ENCODE measurements at regions not wholly inside any gene's neighbourhood (a gene's known extent, or its start where the extent isn't known, plus 50 kb on each side); places are given as distances from the start of the nearest gene placed in this dataset.
A peak's percentile ranks its signal among the peaks of the same experiment; 100 is the strongest.
"Not testable (repeated sequence)": the region's sequence is repeated elsewhere in the genome, so short reads cannot be mapped to it uniquely, and the experiment has no call there.

DNA sequence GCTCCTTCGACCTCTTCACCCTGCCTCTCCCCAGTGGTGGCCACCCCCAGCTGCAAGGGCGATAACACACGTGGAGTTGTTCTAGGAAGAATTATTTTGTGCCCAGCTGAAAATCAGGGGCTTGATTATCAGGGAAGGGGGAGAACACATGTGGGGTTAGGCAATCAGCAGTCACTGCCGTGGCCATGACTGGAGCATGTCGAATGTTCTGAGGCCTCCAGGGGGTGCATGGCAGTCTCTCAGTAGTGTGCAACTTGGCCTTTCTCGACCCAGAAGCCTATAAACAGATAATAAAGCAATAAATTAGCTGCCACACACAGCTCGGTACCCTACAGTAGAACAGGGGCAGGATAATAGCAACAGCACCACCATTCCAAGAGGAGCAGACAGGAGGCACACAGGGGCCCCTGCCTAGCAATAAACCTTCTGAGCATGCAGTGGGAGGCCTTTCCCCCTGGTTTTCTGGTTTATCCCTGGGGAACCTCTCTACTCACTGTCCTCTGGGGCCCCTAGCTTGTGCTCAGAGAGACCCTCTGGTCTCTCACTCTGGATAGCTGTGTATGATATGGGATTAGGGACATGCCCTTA lies 308.2 kb upstream of the PLGLB2 start:
- DNase-seq, result peak; percentile 6

DNA sequence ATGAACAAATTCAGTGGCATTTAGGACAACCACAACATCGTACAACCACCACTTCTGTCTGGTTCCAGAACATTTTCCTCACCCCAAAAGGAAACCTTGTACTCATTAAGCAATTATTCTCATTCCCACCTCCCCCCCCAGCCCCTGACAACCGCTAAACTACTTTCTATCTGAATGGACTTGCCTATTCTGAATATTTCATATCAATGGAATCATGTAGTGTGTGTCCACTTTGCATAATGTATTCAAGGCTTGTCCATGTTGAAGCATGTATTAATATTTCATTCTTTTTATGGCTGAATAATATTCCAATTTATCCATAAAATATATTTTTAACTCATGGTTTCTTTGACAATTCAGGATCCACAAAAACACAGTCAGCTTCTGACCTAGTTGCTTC lies 307.2 kb upstream of the PLGLB2 start:
- DNase-seq, result not testable (repeated sequence)

DNA sequence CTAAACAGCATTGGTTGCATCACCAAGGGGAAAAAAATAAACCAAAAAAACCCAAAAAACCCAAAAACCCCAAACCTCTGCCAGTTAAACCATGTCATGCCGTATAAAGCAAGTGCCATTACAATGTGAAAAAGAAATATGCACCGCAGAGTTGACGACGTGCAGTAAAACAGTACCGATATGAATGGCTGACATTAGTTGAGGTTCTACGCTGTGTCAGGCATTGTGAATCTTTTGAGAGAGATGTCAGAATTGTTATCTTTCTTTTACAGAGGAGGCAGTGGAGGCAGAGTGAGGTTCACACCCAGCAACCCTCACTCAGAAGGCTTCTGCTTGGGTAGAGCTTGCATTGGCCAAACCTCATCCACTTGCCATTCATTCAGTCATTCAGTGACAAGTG lies 306.5 kb upstream of the PLGLB2 start:
- not testable (repeated sequence) for DNase-seq

DNA sequence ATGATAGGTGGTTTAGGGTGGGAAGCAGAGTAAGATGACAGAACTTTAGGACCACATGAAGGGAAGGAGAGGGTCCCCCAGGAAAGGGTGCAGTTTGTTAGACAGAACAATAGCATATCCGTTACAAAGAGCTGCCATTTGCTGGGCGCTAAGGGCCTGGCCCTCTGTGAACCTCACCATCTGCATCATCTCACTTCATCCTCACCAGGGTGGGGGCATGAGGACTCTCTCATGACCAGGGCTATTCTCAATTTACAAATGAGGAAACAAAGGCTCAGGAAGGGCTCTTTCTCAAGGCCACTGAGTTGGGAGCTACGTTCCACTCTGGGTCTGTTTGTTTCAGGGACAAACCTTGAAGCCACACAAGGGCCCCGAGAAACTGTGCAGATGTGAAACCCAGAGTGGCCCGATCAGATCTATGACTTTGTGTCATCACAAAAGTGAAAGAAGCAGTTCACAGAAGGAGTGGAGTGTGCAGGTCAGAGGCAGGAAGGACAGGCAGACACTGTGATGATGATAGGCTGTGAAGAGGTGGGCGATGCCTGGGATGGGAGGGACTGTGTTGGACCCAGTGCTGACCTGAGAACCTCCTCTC lies 304.8 kb upstream of the PLGLB2 start:
- peak; percentile 59 for DNase-seq

DNA sequence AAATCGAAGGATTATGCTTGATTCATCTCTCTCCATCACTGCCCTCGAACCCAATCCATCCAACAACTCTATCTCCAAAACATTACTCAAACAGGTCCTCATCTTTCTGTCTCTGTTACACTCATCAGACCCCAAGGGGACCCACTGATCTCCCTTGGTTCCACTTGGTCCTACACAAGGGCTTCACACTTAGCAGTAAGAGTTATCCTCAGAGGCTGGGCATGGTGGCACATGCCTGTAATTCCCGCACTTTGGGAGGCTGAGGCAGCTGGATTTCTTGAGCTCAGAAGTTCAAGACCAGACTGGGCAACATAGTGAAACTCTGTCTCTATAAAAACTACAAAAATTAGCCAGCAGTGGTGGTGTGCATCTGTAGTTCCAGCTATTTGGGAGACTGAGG lies 302.9 kb upstream of the PLGLB2 start:
- not testable (repeated sequence) for DNase-seq

DNA sequence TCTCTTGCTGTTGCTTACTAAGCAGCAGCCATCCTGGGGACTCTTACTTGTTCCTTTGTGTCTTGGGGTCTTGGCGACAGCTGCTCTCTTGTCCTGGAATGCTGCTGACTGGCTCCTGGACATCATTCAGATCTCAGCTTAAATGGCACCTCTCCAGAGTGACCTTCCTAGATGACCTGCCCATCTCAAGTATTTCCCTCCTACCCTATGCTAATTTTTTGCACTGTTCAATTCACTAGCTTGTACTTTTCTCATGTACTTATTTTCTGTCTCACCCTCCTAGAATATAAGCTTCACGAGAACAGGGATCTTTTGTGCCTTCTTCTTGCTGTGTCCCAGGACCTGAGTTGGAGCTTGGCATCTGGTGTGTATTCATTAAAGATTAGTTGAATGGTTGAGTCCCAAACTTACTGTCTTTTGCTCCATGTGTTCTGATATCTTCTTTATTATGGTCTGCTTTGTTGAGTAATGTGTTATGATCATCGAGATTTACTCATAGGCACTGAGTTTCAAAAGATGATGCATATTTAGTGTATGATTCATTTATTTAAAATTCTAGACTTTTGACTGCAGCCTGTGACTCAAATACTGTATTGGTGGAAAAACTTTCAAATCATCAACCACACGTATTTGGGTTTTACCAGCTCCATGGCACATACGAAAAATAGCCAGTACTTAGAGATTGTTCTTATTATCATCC lies 302.1 kb upstream of the PLGLB2 start:
- DNase-seq, result not testable (repeated sequence)

DNA sequence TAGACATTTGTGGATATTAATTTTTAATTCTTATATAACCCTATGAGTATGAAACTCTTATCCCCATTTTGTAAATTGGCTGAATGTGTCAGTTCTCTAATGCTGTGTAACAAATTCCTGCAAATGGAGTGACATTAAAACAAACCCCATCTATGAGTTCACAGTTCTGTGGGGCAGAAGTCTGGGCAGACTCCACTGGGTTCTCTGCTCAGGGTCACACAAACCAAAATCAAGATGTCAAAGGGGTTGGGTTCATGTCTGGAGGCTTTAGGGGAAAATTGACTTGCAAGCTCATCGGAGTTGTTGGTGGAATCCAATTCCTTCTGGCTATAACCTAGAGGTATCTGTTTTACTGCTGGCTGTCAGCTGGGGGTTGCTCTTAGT lies 301.6 kb upstream of the PLGLB2 start:
- DNase-seq, result not testable (repeated sequence)

DNA sequence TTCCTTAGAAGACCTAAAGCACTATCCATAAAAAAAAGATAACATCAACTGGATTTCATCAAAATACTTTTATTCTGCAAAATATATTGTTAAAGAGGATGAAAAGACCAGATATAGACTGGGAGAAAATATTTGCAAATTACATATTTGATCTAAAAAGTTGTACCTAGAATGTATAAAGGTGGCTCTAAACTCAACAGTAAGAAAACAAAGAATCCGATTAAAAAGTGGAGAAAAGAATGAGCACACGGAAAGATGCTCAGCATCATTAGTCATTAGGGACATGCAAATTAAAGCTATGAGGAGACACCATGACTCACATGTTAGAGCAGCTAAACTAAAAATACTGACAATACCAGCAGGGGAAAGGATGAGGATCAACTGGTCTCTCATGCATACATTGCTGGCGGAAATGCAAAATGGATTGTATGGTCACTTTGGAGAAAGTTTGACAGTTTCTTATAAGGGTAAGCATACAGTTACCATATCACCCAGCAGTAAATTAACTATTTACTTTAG lies 298.4 kb upstream of the PLGLB2 start:
- DNase-seq, result peak; percentile 11

DNA sequence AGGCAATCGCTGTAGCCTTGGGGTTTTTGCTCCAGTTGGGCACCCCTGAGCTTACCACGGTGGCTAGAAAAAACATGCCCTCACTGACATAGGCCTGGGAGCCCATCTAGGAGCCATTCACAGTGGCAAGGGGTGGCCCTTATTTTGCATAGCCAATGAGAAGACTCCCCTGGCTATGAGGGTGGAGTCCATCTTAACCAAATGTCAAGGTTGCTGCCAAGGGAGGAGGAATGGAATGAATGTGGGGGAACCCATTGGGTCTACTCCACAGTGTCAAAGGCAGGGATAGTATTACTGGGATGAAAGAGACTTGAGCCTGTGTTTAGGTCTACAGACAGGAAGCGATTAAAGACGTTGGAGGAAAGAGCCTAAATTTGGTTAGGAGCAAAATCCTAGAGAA lies 295.7 kb upstream of the PLGLB2 start:
- DNase-seq, result not testable (repeated sequence)

DNA sequence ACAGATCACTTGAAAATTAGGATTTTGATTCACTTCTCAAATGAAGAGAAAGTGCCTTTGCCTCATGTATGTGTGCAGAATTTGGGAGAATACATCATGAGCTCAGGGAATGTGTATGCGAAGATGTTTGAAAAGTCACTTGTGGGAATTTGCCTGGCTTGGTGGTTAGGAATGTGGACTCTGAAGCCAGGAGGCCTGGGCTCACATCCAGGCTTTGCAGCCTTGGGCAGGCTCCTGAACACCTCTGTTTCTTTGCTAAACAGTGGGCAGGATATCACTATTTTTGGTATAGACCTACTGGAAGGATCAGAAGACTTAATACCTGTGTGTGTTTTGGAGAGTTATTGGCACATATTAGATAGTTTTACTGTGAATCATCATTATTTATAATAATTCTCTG lies 295.0 kb upstream of the PLGLB2 start:
- not testable (repeated sequence) for DNase-seq

DNA sequence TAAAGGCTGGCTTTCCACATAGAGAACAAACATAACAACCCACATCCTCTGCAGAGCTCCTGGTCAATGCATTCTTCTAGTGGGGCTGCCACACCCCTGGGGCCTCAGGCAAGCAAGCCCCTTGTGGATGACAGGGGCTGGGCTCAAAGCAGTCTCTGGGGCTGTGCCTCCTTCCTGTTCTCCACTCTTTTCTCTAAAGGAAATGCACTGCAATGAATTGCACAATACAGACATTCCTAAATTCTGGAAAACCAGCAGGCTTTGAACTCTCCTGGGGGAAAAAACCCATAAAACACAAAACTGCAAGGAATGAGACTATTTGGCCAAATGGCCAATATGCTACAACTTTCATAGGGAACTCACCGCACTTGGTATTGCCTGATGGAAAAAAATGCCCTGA lies 293.9 kb upstream of the PLGLB2 start:
- DNase-seq, result not testable (repeated sequence)

DNA sequence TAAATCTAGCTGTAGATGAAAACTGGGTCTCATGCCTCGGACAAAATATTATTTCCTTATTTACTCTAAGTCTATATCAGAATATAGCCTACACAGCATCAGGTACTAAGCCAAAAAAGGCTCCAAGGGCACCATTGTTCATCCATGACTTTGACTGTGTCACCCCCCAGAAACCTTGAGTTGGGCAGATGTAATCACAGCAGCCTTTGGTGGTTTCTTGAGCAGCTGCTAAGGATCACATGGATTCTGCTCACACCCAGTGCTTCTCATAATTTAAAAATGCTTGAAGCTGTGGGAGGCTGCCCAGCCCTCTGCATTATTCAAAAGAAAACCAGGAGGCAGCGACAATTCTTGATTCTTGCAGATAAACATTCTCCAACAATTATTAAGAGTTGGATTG lies 293.5 kb upstream of the PLGLB2 start:
- peak; percentile 54 for DNase-seq

DNA sequence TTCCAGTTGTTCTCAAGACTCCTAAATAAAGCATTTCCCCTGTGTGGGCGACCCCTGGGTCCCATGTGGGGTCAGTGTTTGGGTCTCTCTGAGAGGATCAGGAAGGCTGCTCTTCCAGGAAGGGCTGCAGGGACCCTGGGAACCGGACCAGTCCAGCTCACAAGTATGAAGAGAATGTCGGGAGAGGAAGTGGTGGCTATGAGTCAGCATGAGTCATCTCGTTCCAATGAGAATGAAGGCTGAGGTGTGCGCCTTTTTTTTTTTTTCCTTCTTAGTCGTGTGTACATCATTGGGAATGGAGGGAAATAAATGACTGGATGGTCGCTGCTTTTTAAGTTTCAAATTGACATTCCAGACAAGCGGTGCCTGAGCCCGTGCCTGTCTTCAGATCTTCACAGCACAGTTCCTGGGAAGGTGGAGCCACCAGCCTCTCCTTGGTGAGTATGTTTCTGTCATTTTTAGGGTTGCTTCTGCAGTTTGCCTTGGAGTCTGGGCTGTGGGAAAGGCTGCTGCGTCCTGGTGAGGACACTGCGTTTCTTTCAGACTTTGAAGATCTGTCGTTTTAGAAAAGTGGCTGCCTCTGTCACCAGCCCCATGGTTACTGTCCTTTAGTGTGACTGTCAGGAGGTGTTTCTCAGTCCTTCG lies 292.6 kb upstream of the PLGLB2 start:
- DNase-seq, result not testable (repeated sequence)

DNA sequence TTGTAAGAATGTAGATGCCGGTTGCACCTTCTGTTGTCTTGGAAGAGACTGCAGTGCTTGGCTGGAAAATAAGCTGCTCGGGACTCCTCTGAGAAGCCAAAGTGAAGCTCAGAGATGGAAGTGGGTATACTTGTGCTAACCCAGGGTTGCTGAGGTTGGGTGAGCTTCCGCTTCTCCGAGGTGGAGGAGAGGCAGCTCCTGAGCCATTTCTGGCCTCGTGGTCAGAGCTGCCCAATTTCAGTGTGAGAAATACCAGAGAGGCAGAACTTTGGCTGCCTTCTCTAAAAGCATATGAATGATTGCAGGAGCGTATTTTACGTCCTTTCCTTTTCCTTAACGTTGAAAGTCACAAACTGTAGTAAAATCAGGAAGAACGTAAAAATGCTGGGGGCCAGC lies 292.0 kb upstream of the PLGLB2 start:
- not testable (repeated sequence) for DNase-seq

DNA sequence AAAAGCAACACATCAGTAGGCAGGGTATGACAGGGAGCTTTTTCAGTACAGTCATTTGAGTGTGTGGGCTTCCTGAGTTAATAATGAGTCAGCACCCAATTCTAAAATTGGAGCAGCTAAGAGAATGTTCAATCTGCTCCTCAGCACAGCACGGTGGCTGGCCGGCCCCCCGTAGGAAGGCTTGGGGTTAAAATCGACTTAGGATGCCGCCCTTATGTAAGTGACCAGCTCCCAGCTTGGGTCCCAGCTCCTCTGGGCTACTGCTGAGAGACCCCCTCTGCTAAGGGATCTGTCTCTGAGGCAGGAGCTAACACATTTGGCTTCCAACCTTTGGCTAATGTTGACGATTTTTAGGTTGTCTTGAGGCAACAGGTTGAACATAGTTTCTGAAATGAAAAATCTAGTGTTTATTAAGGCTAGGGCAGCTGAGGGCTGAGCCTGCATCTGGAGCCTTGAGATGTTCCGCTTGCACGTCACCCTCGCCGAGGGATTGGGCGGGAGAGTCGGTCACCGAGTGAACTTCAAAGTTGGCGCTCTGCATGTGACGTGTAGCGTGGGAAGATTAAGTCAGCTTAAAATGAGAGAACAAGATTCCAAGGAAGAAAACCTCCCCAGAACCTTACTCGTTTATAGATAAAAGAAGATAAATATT lies 291.3 kb upstream of the PLGLB2 start:
- peak; percentile 12 for DNase-seq

DNA sequence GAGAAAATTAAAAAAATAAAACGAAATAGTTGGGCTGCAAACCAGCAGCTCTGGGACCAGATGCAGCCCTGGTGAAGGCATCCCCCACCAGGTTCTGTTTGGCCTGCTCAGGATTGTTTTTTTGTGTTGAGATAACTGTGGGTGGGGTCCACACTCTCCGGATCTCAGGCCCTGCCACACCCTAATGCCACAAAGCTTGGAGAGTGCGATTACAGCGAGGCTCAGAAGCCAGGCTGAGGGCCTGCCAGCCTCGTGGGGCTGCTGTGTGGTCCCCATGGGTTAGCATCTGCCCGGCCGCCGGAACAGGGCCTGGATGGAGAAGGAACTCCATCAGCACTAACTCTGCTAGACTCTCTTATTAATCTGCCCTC lies 290.8 kb upstream of the PLGLB2 start:
- DNase-seq, result not testable (repeated sequence)

DNA sequence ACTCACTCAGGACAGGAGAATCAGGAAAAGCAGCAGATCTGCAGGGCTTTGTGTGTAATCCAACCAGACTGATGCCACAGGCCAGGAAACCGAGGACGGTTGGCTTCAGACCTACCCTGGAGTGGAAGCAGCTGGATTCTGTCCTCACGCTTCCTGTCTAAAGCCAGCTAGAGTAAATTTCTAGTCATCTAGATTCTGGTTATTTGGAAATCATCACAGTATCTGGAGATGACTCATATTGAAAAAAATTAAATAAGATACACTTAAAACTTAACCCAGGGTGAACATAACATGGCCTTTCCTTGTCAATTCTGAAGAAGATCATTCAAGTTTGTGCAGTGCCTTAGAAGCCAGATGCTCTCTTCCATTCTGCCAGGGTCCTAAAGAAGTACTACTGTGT lies 288.9 kb upstream of the PLGLB2 start:
- DNase-seq, result not testable (repeated sequence)

DNA sequence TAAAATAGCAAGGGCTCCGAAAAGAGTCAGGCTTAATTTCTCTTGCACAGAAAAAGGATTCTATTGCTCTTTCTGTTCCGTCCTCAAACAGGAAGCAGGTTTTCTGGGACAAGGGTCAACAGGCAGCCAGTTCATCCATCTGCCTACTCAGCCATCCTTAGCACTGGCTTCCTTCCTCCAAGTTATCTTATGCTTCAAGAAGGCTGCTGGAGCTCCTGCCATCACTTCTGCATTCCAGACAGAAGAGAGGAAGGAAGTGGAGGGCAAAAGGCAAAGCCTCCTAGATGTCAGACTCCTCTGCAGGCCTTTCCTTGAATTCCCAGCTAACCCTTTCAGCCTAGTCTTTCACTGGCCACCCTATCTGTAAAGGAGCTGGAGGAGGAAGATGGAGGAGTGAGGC lies 287.8 kb upstream of the PLGLB2 start:
- peak; percentile 47 for DNase-seq

DNA sequence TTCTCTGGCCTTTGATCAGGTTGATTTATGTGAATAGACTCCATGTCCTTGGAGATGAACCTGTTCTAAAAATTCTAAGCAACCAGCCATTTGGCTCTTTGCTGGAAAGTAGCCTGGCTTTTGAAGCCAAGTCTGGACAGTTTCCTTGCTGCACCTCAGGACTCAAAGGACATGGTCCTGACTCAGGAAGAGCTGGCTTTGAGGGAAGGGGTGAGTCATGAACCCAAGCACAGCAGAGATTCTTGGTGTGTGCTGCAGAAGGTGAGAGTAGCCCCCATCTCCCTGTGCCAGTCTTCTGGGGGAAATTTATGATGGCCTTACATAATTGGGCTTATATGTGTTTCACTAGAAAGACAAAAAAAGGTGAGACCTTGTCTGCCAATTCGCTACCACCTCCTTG lies 287.2 kb upstream of the PLGLB2 start:
- DNase-seq, result not testable (repeated sequence)

DNA sequence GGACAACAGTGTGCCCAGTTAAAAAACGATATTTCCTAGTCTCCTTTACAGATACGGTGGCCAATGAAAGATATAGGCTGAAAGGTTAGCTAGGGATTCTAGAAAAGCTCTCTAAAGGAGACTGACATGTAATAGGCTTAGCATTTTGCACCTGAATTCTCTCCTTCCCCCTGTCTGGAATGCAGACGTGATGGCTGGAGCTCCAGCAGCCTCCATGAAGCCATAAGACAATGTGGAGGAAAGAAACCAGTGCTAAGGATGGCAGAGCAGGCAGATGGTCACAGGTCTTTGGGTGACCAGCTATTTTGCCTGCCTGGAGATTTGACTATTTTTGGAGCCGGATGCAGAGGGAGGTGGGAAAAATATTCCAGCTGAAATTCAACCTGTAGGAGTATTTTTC lies 286.2 kb upstream of the PLGLB2 start:
- DNase-seq, result not testable (repeated sequence)

DNA sequence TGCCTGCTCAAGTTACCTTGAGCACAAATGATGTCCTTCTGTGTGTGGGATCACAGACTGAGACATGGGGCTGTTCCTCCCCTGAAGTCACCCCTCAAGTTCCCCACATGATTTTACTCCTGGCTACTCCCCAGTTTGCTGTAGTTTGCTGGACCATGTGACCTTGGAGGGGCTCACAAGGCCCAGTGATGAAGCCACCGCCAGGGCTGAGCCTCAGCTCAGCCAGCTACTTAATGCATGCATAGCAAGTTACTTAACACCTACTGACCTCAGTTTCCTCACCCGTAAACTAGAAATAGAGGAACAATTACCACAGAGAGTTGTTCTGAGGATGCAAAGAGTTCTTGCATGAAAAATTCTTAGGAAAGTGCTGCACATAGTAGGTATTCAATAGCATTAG lies 283.7 kb upstream of the PLGLB2 start:
- peak; percentile 74 for DNase-seq

DNA sequence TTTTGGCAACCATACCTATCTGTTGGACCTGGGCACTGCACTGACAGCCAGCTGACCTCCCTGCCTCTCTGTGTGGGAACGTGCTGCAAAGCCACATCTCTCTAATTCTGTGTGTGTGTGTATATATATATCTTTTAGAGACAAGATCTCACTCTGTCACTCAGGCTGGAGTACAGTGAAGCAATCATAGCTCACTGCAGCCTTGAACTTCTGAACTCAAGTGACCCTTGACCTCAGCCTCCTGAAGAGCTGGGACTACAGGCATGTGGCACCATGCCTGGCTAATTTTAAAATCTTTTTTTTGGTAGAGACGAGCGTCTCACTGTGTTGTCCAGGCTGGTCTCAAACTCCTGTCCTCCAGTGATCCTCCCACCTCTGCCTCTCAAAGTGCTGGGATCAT lies 282.2 kb upstream of the PLGLB2 start:
- DNase-seq, result not testable (repeated sequence)

DNA sequence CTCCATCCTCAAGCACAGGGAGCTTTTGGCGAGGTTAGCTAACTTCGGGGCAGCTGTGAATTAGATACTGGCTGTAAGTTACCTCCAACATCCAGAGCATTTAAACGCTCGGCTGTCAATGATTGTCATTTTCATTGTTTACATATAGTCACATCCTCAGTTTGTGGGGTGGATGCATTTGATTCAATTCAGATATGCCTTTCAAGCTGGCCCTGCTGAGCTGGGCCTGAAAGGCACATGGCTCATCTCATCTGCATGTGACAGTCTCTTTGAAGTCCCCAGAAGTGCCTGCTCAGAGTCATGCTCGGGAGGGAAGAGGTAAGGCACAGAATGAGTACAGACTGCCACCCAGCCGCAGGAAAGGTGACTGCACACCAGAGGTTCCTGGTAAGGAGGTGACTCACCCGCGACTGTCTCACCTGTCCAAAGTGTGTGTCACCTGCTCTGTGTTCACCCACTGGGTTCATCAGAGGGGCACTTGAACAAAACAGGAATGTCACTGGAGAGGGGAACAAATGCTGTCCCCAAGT lies 281.2 kb upstream of the PLGLB2 start:
- DNase-seq, result not testable (repeated sequence)
